SK-N-SH treated with all-trans-retinoic acid at 6 μM for 48 hours (cell line): ENCODE measurements at regions not wholly inside any gene's neighbourhood (a gene's known extent, or its start where the extent isn't known, plus 50 kb on each side); places are given as distances from the start of the nearest gene placed in this dataset.

Experiments used
- ATAC-seq: fragments of 200-7000 bp; cut with Tn5 transposase; 3 replicates; pipeline ENCODE4 v1.9.1; 2020; ENCODE audit warnings: mild to moderate bottlenecking, moderate library complexity
- ARNTL ChIP-seq: fragments of 450-650 bp; formaldehyde crosslinking; IDR thresholded peaks from 2 replicates; pipeline ENCODE4 v1.5.0; 2020; ENCODE audit warnings: low read depth, mild to moderate bottlenecking, moderate library complexity, borderline replicate concordance
- BACH2 ChIP-seq: fragments of 250-450 bp; sonication (Bioruptor Pico); IDR thresholded peaks from 2 replicates; pipeline ENCODE4 v1.9.0; 2021; ENCODE audit warnings: mild to moderate bottlenecking, borderline replicate concordance
- CREB5 ChIP-seq: fragments of 250-450 bp; sonication (Bioruptor Pico); IDR thresholded peaks from 2 replicates; pipeline ENCODE4 v1.5.1; 2020; ENCODE audit warnings: low read depth, mild to moderate bottlenecking, moderate library complexity
- CSDC2 ChIP-seq: fragments of 250-450 bp; sonication (Bioruptor Pico); IDR thresholded peaks from 2 replicates; pipeline ENCODE4 v1.5.0; 2020; ENCODE audit warnings: mild to moderate bottlenecking, moderate library complexity
- ESRRG ChIP-seq: fragments of 250-450 bp; sonication (Bioruptor Pico); IDR thresholded peaks from 2 replicates; pipeline ENCODE4 v1.6.1; 2021; ENCODE audit warnings: mild to moderate bottlenecking
- GLIS3 ChIP-seq: fragments of 250-450 bp; sonication (Bioruptor Pico); IDR thresholded peaks from 2 replicates; pipeline ENCODE4 v1.5.0; 2020; ENCODE audit warnings: mild to moderate bottlenecking, moderate library complexity
- POU6F1 ChIP-seq: fragments of 250-450 bp; sonication (Bioruptor Pico); IDR thresholded peaks from 2 replicates; pipeline ENCODE4 v1.8.0; 2021; ENCODE audit warnings: low read depth, mild to moderate bottlenecking, moderate library complexity, borderline replicate concordance
- PPARA ChIP-seq: fragments of 250-450 bp; sonication (Bioruptor Pico); IDR thresholded peaks from 2 replicates; pipeline ENCODE4 v1.5.0; 2020; ENCODE audit warnings: mild to moderate bottlenecking, borderline replicate concordance
- RARB ChIP-seq: fragments of 250-450 bp; sonication (Bioruptor Pico); IDR thresholded peaks from 2 replicates; pipeline ENCODE4 v1.8.0; 2021; ENCODE audit warnings: mild to moderate bottlenecking, moderate library complexity
- SNAI2 ChIP-seq: fragments of 250-450 bp; sonication (Bioruptor Pico); IDR thresholded peaks from 2 replicates; pipeline ENCODE4 v1.5.0; 2020; ENCODE audit warnings: mild to moderate bottlenecking, moderate library complexity
- TCF4 ChIP-seq: fragments of 250-450 bp; sonication (Bioruptor Pico); IDR thresholded peaks from 2 replicates; pipeline ENCODE4 v1.8.0; 2021; ENCODE audit warnings: mild to moderate bottlenecking, moderate library complexity, borderline replicate concordance
- TOX ChIP-seq: fragments of 250-450 bp; sonication (Bioruptor Pico); IDR thresholded peaks from 2 replicates; pipeline ENCODE4 v1.8.0; 2021; ENCODE audit warnings: mild to moderate bottlenecking, moderate library complexity, borderline replicate concordance
- TSHZ2 ChIP-seq: fragments of 250-450 bp; sonication (Bioruptor Pico); IDR thresholded peaks from 2 replicates; pipeline ENCODE4 v1.5.0; 2020; ENCODE audit warnings: mild to moderate bottlenecking, moderate library complexity
- ZC3H10 ChIP-seq: fragments of 250-450 bp; sonication (Bioruptor Pico); IDR thresholded peaks from 2 replicates; pipeline ENCODE4 v1.5.1; 2021; ENCODE audit warnings: mild to moderate bottlenecking, moderate library complexity
- ZFP3 ChIP-seq: fragments of 250-450 bp; sonication (Bioruptor Pico); IDR thresholded peaks from 2 replicates; pipeline ENCODE4 v1.5.0; 2020; ENCODE audit warnings: mild to moderate bottlenecking, moderate library complexity
- ZNF565 ChIP-seq: fragments of 450-650 bp; formaldehyde crosslinking; conservative IDR thresholded peaks from 2 replicates; pipeline ENCODE4 v1.5.0; 2020; ENCODE audit warnings: low read depth, mild to moderate bottlenecking, moderate library complexity
- ZNF70 ChIP-seq: fragments of 450-650 bp; formaldehyde crosslinking; IDR thresholded peaks from 2 replicates; pipeline ENCODE4 v1.5.0; 2020; ENCODE audit warnings: mild to moderate bottlenecking, moderate library complexity
- ZNF8 ChIP-seq: fragments of 450-650 bp; formaldehyde crosslinking; IDR thresholded peaks from 2 replicates; pipeline ENCODE4 v1.5.0; 2020; ENCODE audit warnings: mild to moderate bottlenecking, moderate library complexity
- TF ChIP-seq, protein P1 (sequence below): fragments of 250-450 bp; sonication (Bioruptor Pico); IDR thresholded peaks from 2 replicates; pipeline ENCODE4 v1.8.0; 2020; ENCODE audit warnings: mild to moderate bottlenecking, moderate library complexity, borderline replicate concordance

GRCh38 chr5:63820577-63820976, 141.7 kb downstream of the HTR1A start (continued):
- TF ChIP-seq CREB5 (CRISPR knock-in tag) (no peak), TSHZ2 (CRISPR knock-in tag) (no peak), GLIS3 (CRISPR knock-in tag) (no peak), ZNF70 (no peak)

DNA sequence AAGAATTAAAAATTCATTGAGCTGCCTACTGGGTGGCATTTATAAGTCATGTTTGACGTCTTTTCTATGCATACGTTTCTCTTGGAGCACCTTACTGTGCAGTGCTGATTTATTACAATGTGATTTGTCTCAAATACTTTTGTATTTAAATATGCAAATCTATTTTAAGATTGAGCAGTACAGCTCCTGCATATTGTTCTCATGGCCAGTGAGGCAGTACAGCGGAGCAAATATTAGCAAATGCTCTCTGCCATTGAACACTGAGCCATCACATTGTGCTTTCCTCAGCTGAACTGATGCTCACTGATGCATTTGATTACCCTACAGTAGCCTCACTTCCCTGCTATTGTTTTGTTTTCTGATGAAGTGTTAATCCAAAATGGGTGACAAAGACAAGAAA, 149.6 kb downstream of the HTR1A start:
- ATAC-seq: no peak

GRCh38 chr5:63811961-63812360, 150.3 kb downstream of the HTR1A start:
- no peak for ATAC-seq

More for the DNA sequence above, 149.6 kb downstream of the HTR1A start:
- TF ChIP-seq TSHZ2 (CRISPR knock-in tag) (no peak), ZFP3 (CRISPR knock-in tag) (no peak), ESRRG (CRISPR knock-in tag) (no peak), TCF4 (CRISPR knock-in tag) (no peak), ZNF565 (CRISPR knock-in tag) (no peak), PPARA (CRISPR knock-in tag) (no peak), BACH2 (CRISPR knock-in tag) (no peak), GLIS3 (CRISPR knock-in tag) (no peak), ZC3H10 (no peak), TOX (no peak), ZNF70 (no peak), RARB (CRISPR knock-in tag) (no peak)

More at GRCh38 chr5:63811961-63812360, 150.3 kb downstream of the HTR1A start:
- TF ChIP-seq ZC3H10 (no peak), RARB (CRISPR knock-in tag) (no peak), TOX (no peak), CSDC2 (no peak), ESRRG (CRISPR knock-in tag) (no peak), SNAI2 (CRISPR knock-in tag) (no peak), ZNF8 (CRISPR knock-in tag) (no peak), PPARA (CRISPR knock-in tag) (no peak), POU6F1 (CRISPR knock-in tag) (no peak), GLIS3 (CRISPR knock-in tag) (no peak), ZFP3 (CRISPR knock-in tag) (no peak), ARNTL (CRISPR knock-in tag) (no peak), CREB5 (CRISPR knock-in tag) (no peak), BACH2 (CRISPR knock-in tag) (no peak)
- TF ChIP-seq, protein P1, sequence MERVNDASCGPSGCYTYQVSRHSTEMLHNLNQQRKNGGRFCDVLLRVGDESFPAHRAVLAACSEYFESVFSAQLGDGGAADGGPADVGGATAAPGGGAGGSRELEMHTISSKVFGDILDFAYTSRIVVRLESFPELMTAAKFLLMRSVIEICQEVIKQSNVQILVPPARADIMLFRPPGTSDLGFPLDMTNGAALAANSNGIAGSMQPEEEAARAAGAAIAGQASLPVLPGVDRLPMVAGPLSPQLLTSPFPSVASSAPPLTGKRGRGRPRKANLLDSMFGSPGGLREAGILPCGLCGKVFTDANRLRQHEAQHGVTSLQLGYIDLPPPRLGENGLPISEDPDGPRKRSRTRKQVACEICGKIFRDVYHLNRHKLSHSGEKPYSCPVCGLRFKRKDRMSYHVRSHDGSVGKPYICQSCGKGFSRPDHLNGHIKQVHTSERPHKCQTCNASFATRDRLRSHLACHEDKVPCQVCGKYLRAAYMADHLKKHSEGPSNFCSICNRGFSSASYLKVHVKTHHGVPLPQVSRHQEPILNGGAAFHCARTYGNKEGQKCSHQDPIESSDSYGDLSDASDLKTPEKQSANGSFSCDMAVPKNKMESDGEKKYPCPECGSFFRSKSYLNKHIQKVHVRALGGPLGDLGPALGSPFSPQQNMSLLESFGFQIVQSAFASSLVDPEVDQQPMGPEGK (CRISPR knock-in tag): no peak
